Thyroid gland (tissue), 4 donors: ENCODE measurements at regions not wholly inside any gene's neighbourhood (a gene's known extent, or its start where the extent isn't known, plus 50 kb on each side); places are given as distances from the start of the nearest gene placed in this dataset.

Source experiments
- CTCF ChIP-seq, 6 experiments: fragments of 200-600 bp in 3 of 6; fragments of 450-650 bp in 3 of 6; sonication (generic) in 3 of 6; IDR thresholded peaks; one replicate each; pipeline ENCODE4 v1.5.1; 2016 to 2019; ENCODE audit warnings: antibody characterized with exemption in 6 of 6, mild to moderate bottlenecking in 2 of 6, inconsistent platforms in 1 of 6, moderate library complexity in 1 of 6
- POLR2A ChIP-seq, 2 donors: fragments of 450-650 bp; IDR thresholded peaks; one replicate each; pipeline ENCODE4 v1.6.1; 2017; ENCODE audit warnings: antibody characterized with exemption in 2 of 2, mild to moderate bottlenecking in 2 of 2, moderate library complexity in 1 of 2

DNA sequence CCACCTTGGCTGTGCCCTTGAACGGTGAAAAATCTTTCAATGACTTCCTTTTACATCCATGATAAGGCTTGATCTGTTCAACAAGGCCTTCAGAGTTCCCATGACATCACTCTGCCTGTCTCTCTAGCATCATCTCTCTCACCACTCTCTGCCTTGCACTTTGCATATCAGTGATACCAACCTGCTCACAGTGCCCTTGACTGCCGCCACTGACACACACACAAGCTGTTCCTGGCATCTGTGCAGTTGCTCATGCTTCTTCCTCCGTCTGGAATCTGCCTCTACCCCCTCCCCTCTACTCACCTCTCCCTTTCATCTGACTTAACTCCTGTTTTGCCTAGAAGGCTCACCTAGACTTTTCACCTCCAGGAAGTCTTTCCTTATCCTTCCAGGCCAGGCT, 79.1 kb upstream of the SEC11C start:
- TF ChIP-seq CTCF (IDR thresholded peaks at IDR 0.05) (no peak), POLR2A (IDR thresholded peaks at IDR 0.05) (no peak)
